Nephron progenitor cell (in vitro differentiated cells): ENCODE measurements at regions not wholly inside any gene's neighbourhood (a gene's known extent, or its start where the extent isn't known, plus 50 kb on each side); places are given as distances from the start of the nearest gene placed in this dataset.

Experiments
- DNase-seq: peaks from one replicate; pipeline ENCODE4 v3.0.0; 2021
- H3K27ac Mint-ChIP-seq: 2 replicates; pipeline ENCODE4 v1.8.0; 2021; ENCODE audit warnings: mild to moderate bottlenecking, moderate library complexity, mixed read lengths
- H3K27me3 Mint-ChIP-seq: 2 replicates; pipeline ENCODE4 v1.8.0; 2021; ENCODE audit warnings: mild to moderate bottlenecking, low read depth, mixed read lengths; ENCODE audit not compliant: poor library complexity
- H3K36me3 Mint-ChIP-seq: 2 replicates; pipeline ENCODE4 v1.8.0; 2021; ENCODE audit warnings: low read depth, mixed read lengths
- H3K4me1 Mint-ChIP-seq: 2 replicates; pipeline ENCODE4 v1.8.0; 2021; ENCODE audit warnings: mixed read lengths
- H3K4me3 Mint-ChIP-seq: 2 replicates; pipeline ENCODE4 v1.8.0; 2021; ENCODE audit warnings: mild to moderate bottlenecking, moderate library complexity, mixed read lengths
- H3K9me3 Mint-ChIP-seq: 2 replicates; pipeline ENCODE4 v1.8.0; 2021; ENCODE audit warnings: mild to moderate bottlenecking, moderate library complexity, mixed read lengths
- TF ChIP-seq, protein P1 (sequence below): fragments of 200-600 bp; sonication (generic); IDR thresholded peaks from 2 replicates; pipeline ENCODE4 v1.5.0; 2021; ENCODE audit warnings: antibody characterized with exemption

DNA sequence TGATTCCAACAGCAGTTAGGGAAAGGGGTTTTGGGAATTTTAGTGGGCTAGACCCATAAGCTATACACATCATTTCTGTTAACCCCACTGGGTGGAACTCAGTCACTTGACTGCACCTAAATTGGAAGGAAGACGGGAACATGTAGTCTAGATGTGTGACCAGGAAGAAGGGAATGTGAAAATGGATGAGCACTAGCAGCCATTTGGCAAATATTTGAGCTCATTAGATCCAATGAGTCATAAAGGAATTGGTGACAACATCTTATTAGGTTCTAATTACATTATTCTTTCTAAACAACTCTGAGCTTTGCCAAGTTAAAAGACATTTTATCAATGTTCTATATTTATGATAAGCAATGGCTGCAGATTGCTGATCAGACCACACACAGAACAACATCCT lies 400.6 kb downstream of the IRS1 start:
- DNase-seq, result no peak
- Mint-ChIP-seq H3K36me3 (no peaks in the 10 kb centered on the region), H3K9me3 (no peaks in the 10 kb centered on the region), H3K27ac (no peak overlapping the region), H3K27me3 (no peaks in the 10 kb centered on the region), H3K4me1 (peaks cover 9% of the 10 kb centered on the region), H3K4me3 (no peak overlapping the region)
- TF ChIP-seq, protein P1, sequence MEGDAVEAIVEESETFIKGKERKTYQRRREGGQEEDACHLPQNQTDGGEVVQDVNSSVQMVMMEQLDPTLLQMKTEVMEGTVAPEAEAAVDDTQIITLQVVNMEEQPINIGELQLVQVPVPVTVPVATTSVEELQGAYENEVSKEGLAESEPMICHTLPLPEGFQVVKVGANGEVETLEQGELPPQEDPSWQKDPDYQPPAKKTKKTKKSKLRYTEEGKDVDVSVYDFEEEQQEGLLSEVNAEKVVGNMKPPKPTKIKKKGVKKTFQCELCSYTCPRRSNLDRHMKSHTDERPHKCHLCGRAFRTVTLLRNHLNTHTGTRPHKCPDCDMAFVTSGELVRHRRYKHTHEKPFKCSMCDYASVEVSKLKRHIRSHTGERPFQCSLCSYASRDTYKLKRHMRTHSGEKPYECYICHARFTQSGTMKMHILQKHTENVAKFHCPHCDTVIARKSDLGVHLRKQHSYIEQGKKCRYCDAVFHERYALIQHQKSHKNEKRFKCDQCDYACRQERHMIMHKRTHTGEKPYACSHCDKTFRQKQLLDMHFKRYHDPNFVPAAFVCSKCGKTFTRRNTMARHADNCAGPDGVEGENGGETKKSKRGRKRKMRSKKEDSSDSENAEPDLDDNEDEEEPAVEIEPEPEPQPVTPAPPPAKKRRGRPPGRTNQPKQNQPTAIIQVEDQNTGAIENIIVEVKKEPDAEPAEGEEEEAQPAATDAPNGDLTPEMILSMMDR, result no peak

DNA sequence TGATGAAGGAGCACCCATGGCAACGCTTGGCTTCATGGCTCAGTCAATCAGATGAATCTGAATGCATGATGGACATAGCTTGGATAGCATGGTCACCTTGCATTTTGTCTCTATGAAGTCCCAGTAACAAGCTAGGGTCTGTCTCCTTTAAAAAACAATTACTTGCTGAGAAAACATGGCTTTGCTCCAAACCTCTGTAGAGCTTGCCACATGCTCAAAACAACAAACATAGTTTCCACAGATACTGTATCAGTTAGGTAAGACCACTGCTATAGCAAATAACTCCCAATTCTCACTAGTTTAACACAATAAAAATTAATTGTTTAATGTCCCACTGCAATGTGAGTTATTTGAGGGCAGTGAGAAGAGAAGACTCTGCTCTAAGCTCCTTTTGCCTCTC lies 401.0 kb downstream of the IRS1 start:
- no peaks in the 10 kb centered on the region for H3K27me3 Mint-ChIP-seq
- H3K9me3 Mint-ChIP-seq, result no peaks in the 10 kb centered on the region
- H3K4me3 Mint-ChIP-seq, result no peak overlapping the region
- peaks cover 5% of the 10 kb centered on the region for H3K4me1 Mint-ChIP-seq
- no peaks in the 10 kb centered on the region for H3K36me3 Mint-ChIP-seq
- DNase-seq, result no peak
- TF ChIP-seq, protein P1, result no peak
- H3K27ac Mint-ChIP-seq, result no peak overlapping the region

DNA sequence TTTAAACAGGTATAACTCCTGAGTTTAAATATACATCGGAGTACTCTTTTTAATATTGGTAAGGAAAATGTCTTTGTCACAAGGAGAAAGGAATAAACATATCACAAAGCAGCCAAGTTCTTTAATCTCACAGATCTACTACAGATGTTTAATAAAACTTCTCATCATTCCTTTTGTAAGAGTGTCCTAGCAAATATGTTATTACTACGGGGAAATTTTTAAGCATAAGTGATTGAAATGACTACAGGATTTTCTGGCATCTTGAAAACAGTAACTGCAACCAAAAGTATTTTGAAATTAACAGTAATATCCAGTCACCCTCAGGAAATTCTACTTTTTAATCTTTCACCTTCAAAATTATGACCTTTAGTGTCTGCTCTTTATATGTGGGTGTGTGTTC lies 403.1 kb downstream of the IRS1 start:
- no peak for DNase-seq
- Mint-ChIP-seq H3K4me1 (no peaks in the 10 kb centered on the region), H3K36me3 (no peaks in the 10 kb centered on the region), H3K27ac (no peak overlapping the region), H3K4me3 (no peak overlapping the region), H3K27me3 (no peaks in the 10 kb centered on the region), H3K9me3 (no peaks in the 10 kb centered on the region)
- TF ChIP-seq, protein P1, result no peak

DNA sequence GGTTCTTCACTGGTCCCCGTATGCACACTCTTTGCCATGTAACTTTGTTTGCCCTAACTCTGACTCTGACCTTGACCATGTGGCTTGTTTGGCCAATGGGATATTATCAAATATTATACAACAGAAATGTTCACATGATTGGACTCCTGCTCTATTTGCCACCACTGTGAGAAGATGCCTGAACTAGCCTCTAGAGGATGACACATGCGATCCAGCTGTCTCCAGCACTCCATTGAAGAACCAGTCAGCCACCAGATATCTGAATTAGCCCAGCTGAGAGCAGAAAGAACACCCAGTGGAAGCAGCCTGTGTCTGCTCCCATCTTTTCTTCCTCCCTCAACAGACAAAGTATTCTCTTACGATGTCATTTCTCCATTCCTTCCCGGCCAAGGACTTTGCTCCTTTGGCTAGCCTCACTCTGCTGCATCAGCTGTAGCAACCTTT lies 412.1 kb downstream of the IRS1 start:
- DNase-seq, result no peak
- peaks cover 14% of the 10 kb centered on the region for H3K27me3 Mint-ChIP-seq
- TF ChIP-seq, protein P1, result no peak
- no peak overlapping the region for H3K4me3 Mint-ChIP-seq
- H3K36me3 Mint-ChIP-seq, result no peaks in the 10 kb centered on the region
- H3K27ac Mint-ChIP-seq, result no peak overlapping the region
- H3K9me3 Mint-ChIP-seq, result no peaks in the 10 kb centered on the region
- no peaks in the 10 kb centered on the region for H3K4me1 Mint-ChIP-seq

DNA sequence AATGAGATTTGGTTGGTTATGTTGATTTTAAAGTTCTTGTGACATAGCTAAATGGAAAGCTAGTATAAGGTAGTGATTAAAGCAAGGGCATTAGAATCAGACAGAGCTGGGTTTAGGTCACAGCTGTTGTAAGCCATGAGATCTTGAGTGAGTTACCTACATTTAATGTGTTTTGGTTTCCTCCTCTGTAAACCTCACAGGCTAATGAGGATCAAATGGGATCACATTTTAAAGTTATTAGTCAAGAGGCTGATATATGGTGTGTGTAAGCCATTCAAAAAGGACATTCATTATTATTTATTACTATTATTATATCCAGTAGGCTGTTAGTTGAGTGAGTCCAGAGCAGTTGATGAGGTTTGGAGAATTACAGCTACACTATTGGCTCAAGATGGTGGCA lies 416.2 kb downstream of the IRS1 start:
- peaks cover 19% of the 10 kb centered on the region for H3K4me1 Mint-ChIP-seq
- H3K36me3 Mint-ChIP-seq, result no peaks in the 10 kb centered on the region
- TF ChIP-seq, protein P1, result no peak
- no peak for DNase-seq
- no peaks in the 10 kb centered on the region for H3K9me3 Mint-ChIP-seq
- no peak overlapping the region for H3K4me3 Mint-ChIP-seq
- peaks cover 14% of the 10 kb centered on the region for H3K27me3 Mint-ChIP-seq
- H3K27ac Mint-ChIP-seq, result peak overlapping the region; percentile 8

DNA sequence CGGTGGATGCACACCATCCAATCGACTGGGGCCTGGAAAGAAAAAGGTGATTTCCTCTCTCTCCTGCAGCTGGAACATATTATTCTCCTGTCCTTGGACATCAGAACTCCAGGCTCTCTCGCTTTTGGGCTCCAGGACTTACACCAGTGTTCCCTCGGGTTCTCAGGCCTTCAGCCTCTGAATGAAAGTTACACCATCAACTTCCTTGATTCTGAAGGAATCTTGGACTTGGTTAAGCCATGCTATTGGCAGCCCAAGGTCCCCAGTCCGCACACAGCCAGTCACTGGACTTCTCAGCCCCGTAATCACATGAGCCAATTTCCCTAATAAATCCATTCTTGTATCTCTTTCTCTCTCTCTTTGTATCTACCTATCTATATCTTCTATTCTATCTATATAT lies 418.9 kb downstream of the IRS1 start:
- H3K36me3 Mint-ChIP-seq, result no peaks in the 10 kb centered on the region
- no peak for DNase-seq
- TF ChIP-seq, protein P1, result no peak
- H3K9me3 Mint-ChIP-seq, result peaks cover 3% of the 10 kb centered on the region
- H3K27ac Mint-ChIP-seq, result no peak overlapping the region
- no peak overlapping the region for H3K4me3 Mint-ChIP-seq
- H3K27me3 Mint-ChIP-seq, result peaks cover 10% of the 10 kb centered on the region
- H3K4me1 Mint-ChIP-seq, result peaks cover 37% of the 10 kb centered on the region
